Adrenal gland (tissue), 5 donors: ENCODE measurements at regions not wholly inside any gene's neighbourhood (a gene's known extent, or its start where the extent isn't known, plus 50 kb on each side); places are given as distances from the start of the nearest gene placed in this dataset.

Source experiments
- POLR2A ChIP-seq, 2 donors: fragments of 450-650 bp; IDR thresholded peaks; one replicate each; pipeline ENCODE4 v1.6.1; 2017; ENCODE audit warnings: antibody characterized with exemption in 2 of 2, mild to moderate bottlenecking in 2 of 2, moderate library complexity in 1 of 2
- TF ChIP-seq, protein P1 (sequence below), 6 experiments: fragments of 450-650 bp in 4 of 6; fragments of 200-600 bp in 2 of 6; sonication (generic) in 1 of 6; IDR thresholded peaks; 1 replicate in 5 of 6; 2 replicates in 1 of 6; pipeline versions ENCODE4 v1.5.1 to v1.8.0; 2016 to 2021; ENCODE audit warnings: antibody characterized with exemption in 6 of 6, mild to moderate bottlenecking in 2 of 6, moderate library complexity in 1 of 6
- donor health status: DM: no; HTN: no; CAD: no.

DNA sequence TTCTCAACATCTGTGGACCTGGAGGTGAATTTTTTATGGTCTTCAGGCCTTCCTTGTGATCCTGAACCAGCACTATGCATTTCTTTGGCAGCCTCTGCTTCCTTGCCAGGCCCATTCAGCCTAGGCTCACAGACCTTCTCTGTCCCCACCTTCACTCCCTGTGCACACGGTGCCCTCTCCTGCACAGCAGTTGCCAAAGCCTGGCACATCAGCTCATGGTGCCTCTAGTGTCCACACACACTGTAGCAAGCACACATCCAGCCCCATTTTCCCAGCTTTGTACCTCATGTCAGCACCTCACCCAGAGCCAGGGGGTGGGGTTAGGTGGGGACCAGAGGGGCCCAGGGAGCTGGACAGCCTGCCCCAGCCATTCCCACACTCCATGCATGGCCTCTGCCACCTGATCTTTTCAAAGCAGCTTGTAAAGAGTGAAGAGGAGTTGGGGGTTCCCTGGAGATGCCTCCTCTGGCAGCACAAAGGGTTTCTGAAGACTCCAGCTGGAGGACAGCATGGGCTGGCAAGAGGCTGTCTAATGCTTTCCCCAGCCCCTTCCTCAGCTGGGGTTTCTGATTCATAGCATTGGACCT lies 57.9 kb upstream of the TMEM72 start:
- TF ChIP-seq, protein P1, sequence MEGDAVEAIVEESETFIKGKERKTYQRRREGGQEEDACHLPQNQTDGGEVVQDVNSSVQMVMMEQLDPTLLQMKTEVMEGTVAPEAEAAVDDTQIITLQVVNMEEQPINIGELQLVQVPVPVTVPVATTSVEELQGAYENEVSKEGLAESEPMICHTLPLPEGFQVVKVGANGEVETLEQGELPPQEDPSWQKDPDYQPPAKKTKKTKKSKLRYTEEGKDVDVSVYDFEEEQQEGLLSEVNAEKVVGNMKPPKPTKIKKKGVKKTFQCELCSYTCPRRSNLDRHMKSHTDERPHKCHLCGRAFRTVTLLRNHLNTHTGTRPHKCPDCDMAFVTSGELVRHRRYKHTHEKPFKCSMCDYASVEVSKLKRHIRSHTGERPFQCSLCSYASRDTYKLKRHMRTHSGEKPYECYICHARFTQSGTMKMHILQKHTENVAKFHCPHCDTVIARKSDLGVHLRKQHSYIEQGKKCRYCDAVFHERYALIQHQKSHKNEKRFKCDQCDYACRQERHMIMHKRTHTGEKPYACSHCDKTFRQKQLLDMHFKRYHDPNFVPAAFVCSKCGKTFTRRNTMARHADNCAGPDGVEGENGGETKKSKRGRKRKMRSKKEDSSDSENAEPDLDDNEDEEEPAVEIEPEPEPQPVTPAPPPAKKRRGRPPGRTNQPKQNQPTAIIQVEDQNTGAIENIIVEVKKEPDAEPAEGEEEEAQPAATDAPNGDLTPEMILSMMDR (IDR thresholded peaks at IDR 0.05), result peak in 2 of 6 experiments; percentile 14 to 37
- no peak for TF ChIP-seq POLR2A (IDR thresholded peaks at IDR 0.05)
